AG04449 (cell line): ENCODE measurements at regions not wholly inside any gene's neighbourhood (a gene's known extent, or its start where the extent isn't known, plus 50 kb on each side); places are given as distances from the start of the nearest gene placed in this dataset.
"Not testable (repeated sequence)": the region's sequence is repeated elsewhere in the genome, so short reads cannot be mapped to it uniquely, and the experiment has no call there.

ENCODE experiments used
- CTCF ChIA-PET: fragments of 350-600 bp; formaldehyde crosslinking; extraction: SDS; loops from one replicate; lab custom pipeline; 2021; ENCODE audit warnings: antibody characterized with exemption; lab: Yijun Ruan, JAX
- POLR2A ChIA-PET: fragments of 400-600, 350-600 bp; formaldehyde crosslinking; extraction: SDS; loops from one replicate; lab custom pipeline; 2020; ENCODE audit warnings: antibody characterized with exemption, inconsistent platforms; lab: Yijun Ruan, JAX
- DNase-seq: peaks from one replicate; pipeline ENCODE4 v3.0.0-alpha.2; 2010; ENCODE audit warnings: low read depth, low spot score
- H3K4me3 ChIP-seq: 2 replicates; pipeline ENCODE4 v1.5.1; 2011; ENCODE audit warnings: low read depth, mild to moderate bottlenecking, control low read depth, low read length
- CTCF ChIP-seq: IDR thresholded peaks from one replicate; pipeline ENCODE4 v1.5.1; 2011; ENCODE audit warnings: mild to moderate bottlenecking, moderate library complexity, low read length, control low read depth, inconsistent platforms; ENCODE audit not compliant: insufficient read depth; ENCODE audit errors: missing control alignments

- TF ChIP-seq CTCF, result no peak
- no peak overlapping the region for H3K4me3 ChIP-seq
- CTCF ChIA-PET, result no interaction called here
- POLR2A ChIA-PET, result no interaction called here
- DNase-seq, result no peak
These were observed 1529.3 kb upstream of the TPTE start for GRCh38 chr21:8991968-8992621.

- TF ChIP-seq CTCF, result no peak
- H3K4me3 ChIP-seq, result no peak overlapping the region
- POLR2A ChIA-PET, result interaction anchor here (0.6 kb wide), 1 partner anchor 10 kb away, joined by 3 read pairs; no protein-coding TSS in a partner anchor
- no peak for DNase-seq
- CTCF ChIA-PET, result no interaction called here
These were observed 1528.6 kb upstream of the TPTE start for GRCh38 chr21:8992731-8993174.

GRCh38 chr21:8993284-8993942 lies 1528.0 kb upstream of the TPTE start:
- DNase-seq, result no peak
- ChIA-PET CTCF (no interaction called here), POLR2A (interaction anchor here (0.6 kb wide), 1 partner anchor 10 kb away, joined by 3 read pairs; no protein-coding TSS in a partner anchor)
- no peak for TF ChIP-seq CTCF
- H3K4me3 ChIP-seq, result no peak overlapping the region

- TF ChIP-seq CTCF, result no peak
- CTCF ChIA-PET, result no interaction called here
- POLR2A ChIA-PET, result no interaction called here
- H3K4me3 ChIP-seq, result no peak overlapping the region
- DNase-seq, result no peak
These were observed 1527.3 kb upstream of the TPTE start for GRCh38 chr21:8993943-8994639.

- POLR2A ChIA-PET, result no interaction called here
- TF ChIP-seq CTCF, result no peak
- CTCF ChIA-PET, result no interaction called here
- H3K4me3 ChIP-seq, result no peak overlapping the region
- DNase-seq, result no peak
These were observed 1526.5 kb upstream of the TPTE start for GRCh38 chr21:8994640-8995511.

GRCh38 chr21:8996487-8996968 lies 1524.9 kb upstream of the TPTE start:
- H3K4me3 ChIP-seq, CTCF ChIA-PET, DNase-seq, POLR2A ChIA-PET: not testable (repeated sequence)
